ENCODE measurements at regions not wholly inside any gene's neighbourhood (a gene's known extent, or its start where the extent isn't known, plus 50 kb on each side); places are given as distances from the start of the nearest gene placed in this dataset.

DNA sequence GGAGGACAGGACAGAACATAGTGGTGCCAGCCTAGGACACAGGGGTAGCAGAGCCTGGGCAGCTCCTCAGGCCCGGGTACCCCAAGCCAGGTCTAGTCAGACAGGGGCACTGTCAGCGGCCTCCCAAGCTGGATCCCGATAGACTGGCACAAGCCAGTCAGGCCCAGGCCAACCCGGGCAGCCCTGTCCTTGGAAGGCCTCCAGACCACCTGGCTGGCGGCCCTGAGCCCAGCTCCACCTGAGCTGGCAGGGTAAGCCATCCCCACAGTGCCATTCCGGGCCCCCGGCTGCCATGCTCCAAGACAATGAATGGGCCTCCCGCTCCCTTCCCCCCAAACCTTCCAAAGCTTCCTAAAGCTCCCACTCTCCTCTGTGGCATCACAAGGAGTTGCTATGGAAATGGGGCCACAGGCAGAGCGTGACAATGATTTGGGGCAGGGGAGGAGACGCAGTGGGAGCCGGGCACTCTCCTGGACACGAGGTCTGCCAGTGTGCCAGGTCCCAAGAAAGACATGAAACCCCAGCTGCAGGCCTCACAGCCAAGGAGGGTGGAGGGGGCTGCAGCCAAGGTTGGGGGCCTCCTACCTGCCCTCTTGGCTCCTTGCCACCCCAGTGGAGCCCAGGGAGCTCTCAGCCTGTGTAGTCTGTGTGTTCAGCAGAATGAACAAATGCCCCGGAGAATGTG, 165.6 kb upstream of the LINGO1 start:
- Histone ChIP-seq H3K27ac (ENCODE audit: low read length) (no peak overlapping the region), H3K36me3 (ENCODE audit: control insufficient read depth in 2 of 2, insufficient read depth in 2 of 2, low read length in 2 of 2) (no peaks in the 10 kb centered on the region), H3K4me3 (ENCODE audit: low read length in 2 of 2) (no peak overlapping the region), H3K9me3 (ENCODE audit: control insufficient read depth in 2 of 2, low read length in 2 of 2) (no peaks in the 10 kb centered on the region), H3K9ac (ENCODE audit: low read length in 2 of 2) (no peak overlapping the region), H3K4me1 (ENCODE audit: control insufficient read depth, insufficient read depth, low read length) (no peaks in the 10 kb centered on the region), H3K27me3 (ENCODE audit: control insufficient read depth in 1 of 2, insufficient read depth in 2 of 2, low read length in 2 of 2) (peaks cover 4 to 6% of the 10 kb centered on the region in 2 donors)

- Histone ChIP-seq H3K9ac (ENCODE audit: low read length in 2 of 2) (no peak overlapping the region), H3K4me1 (ENCODE audit: control insufficient read depth, insufficient read depth, low read length) (no peaks in the 10 kb centered on the region), H3K9me3 (ENCODE audit: control insufficient read depth in 2 of 2, low read length in 2 of 2) (no peaks in the 10 kb centered on the region), H3K27me3 (ENCODE audit: control insufficient read depth in 1 of 2, insufficient read depth in 2 of 2, low read length in 2 of 2) (peaks cover 4 to 6% of the 10 kb centered on the region in 2 donors), H3K27ac (ENCODE audit: low read length) (no peak overlapping the region), H3K4me3 (ENCODE audit: low read length in 2 of 2) (no peak overlapping the region), H3K36me3 (ENCODE audit: control insufficient read depth in 2 of 2, insufficient read depth in 2 of 2, low read length in 2 of 2) (no peaks in the 10 kb centered on the region)
Observed at GRCh38 chr15:77797270-77797669, 164.6 kb upstream of the LINGO1 start.

GRCh38 chr15:77796046-77796729, 163.5 kb upstream of the LINGO1 start:
- Histone ChIP-seq H3K9me3 (ENCODE audit: control insufficient read depth in 2 of 2, low read length in 2 of 2) (no peaks in the 10 kb centered on the region), H3K36me3 (ENCODE audit: control insufficient read depth in 2 of 2, insufficient read depth in 2 of 2, low read length in 2 of 2) (no peaks in the 10 kb centered on the region), H3K27ac (ENCODE audit: low read length) (no peak overlapping the region), H3K9ac (ENCODE audit: low read length in 2 of 2) (no peak overlapping the region), H3K4me1 (ENCODE audit: control insufficient read depth, insufficient read depth, low read length) (no peaks in the 10 kb centered on the region), H3K4me3 (ENCODE audit: low read length in 2 of 2) (no peak overlapping the region), H3K27me3 (ENCODE audit: control insufficient read depth in 1 of 2, insufficient read depth in 2 of 2, low read length in 2 of 2) (peaks cover 4 to 6% of the 10 kb centered on the region in 2 donors)

GRCh38 chr15:77795446-77795845, 162.7 kb upstream of the LINGO1 start:
- H3K4me3 ChIP-seq (ENCODE audit: low read length in 2 of 2): no peak overlapping the region
- no peaks in the 10 kb centered on the region for H3K36me3 ChIP-seq (ENCODE audit: control insufficient read depth in 2 of 2, insufficient read depth in 2 of 2, low read length in 2 of 2)
- H3K27ac ChIP-seq (ENCODE audit: low read length): no peak overlapping the region
- H3K4me1 ChIP-seq (ENCODE audit: control insufficient read depth, insufficient read depth, low read length): no peaks in the 10 kb centered on the region
- H3K27me3 ChIP-seq (ENCODE audit: control insufficient read depth in 1 of 2, insufficient read depth in 2 of 2, low read length in 2 of 2): peaks cover 6% of the 10 kb centered on the region in 2 donors
- H3K9ac ChIP-seq (ENCODE audit: low read length in 2 of 2): no peak overlapping the region
- no peaks in the 10 kb centered on the region for H3K9me3 ChIP-seq (ENCODE audit: control insufficient read depth in 2 of 2, low read length in 2 of 2)

DNA sequence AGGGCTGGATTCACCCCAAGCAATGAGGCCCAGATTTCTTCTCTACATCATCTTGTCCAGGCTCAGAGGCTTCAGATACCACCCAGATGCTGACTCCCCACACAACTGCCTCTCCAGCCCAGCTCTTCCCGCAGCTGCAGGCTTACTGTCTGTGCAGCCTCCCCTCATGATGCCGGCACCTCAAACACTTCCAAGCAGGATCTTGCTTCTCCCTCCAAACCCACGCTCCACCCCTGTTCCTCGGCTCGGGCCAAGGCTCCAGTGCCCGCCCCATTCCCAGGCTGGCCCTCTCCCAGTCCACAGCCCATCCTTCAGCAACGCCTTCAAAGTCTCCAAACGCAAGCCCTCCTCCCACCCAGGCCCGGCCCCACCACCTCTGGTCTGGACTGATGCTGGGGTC, 159.2 kb upstream of the LINGO1 start:
- H3K9ac ChIP-seq (ENCODE audit: low read length in 2 of 2): no peak overlapping the region
- no peaks in the 10 kb centered on the region for H3K4me1 ChIP-seq (ENCODE audit: control insufficient read depth, insufficient read depth, low read length)
- H3K36me3 ChIP-seq (ENCODE audit: control insufficient read depth in 2 of 2, insufficient read depth in 2 of 2, low read length in 2 of 2): no peaks in the 10 kb centered on the region
- H3K4me3 ChIP-seq (ENCODE audit: low read length in 2 of 2): no peak overlapping the region
- H3K27me3 ChIP-seq (ENCODE audit: control insufficient read depth in 1 of 2, insufficient read depth in 2 of 2, low read length in 2 of 2): peaks cover 10 to 14% of the 10 kb centered on the region in 2 donors
- no peaks in the 10 kb centered on the region for H3K9me3 ChIP-seq (ENCODE audit: control insufficient read depth in 2 of 2, low read length in 2 of 2)
- H3K27ac ChIP-seq (ENCODE audit: low read length): no peak overlapping the region

DNA sequence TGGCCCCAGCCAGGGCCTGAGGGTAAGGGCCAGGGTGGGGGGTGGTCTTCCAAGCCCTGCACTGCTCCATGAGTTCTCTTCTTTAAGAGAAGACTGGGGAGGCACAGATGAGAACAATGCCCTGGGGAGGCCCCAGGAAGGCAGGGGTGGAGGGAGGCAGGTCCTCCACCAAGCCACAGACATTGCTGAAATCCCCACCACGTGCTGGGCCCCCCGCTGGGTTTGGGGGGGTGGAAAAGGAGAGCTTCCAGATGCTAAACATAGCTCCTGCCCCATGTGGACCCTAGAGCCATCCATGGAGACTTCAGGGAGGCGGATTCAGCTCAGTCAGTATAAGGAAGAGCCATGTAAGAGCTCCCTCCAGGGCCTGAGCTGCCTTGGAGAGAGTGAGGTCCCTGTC, 157.8 kb upstream of the LINGO1 start:
- H3K4me3 ChIP-seq (ENCODE audit: low read length in 2 of 2): no peak overlapping the region
- H3K4me1 ChIP-seq (ENCODE audit: control insufficient read depth, insufficient read depth, low read length): no peaks in the 10 kb centered on the region
- no peaks in the 10 kb centered on the region for H3K9me3 ChIP-seq (ENCODE audit: control insufficient read depth in 2 of 2, low read length in 2 of 2)
- H3K36me3 ChIP-seq (ENCODE audit: control insufficient read depth in 2 of 2, insufficient read depth in 2 of 2, low read length in 2 of 2): no peaks in the 10 kb centered on the region
- H3K27me3 ChIP-seq (ENCODE audit: control insufficient read depth in 1 of 2, insufficient read depth in 2 of 2, low read length in 2 of 2): peaks cover 11 to 13% of the 10 kb centered on the region in 2 donors
- no peak overlapping the region for H3K27ac ChIP-seq (ENCODE audit: low read length)
- H3K9ac ChIP-seq (ENCODE audit: low read length in 2 of 2): no peak overlapping the region

DNA sequence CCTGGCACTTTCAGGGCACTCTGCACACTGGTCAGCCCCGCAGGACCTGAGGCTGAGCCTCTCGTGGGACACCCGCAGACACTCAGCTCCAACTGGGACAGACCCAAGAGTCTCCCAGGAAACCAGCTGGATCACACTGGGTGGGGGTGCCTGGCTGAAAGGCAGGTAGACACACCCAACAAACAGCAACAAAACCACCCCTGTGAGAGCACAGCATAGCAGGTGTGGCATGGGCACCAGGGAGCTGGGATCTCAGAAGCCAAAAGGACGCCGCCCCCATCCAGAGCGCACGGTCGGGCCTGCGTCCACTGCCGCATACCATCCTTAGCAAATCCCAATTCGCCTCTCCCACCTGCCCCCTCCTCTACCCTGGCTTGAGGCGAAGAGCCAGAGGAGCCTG, 154.2 kb upstream of the LINGO1 start:
- Histone ChIP-seq H3K4me1 (ENCODE audit: control insufficient read depth, insufficient read depth, low read length) (no peaks in the 10 kb centered on the region), H3K4me3 (ENCODE audit: low read length in 2 of 2) (no peak overlapping the region), H3K27me3 (ENCODE audit: control insufficient read depth in 1 of 2, insufficient read depth in 2 of 2, low read length in 2 of 2) (peaks cover 8 to 13% of the 10 kb centered on the region in 2 donors), H3K9ac (ENCODE audit: low read length in 2 of 2) (no peak overlapping the region), H3K36me3 (ENCODE audit: control insufficient read depth in 2 of 2, insufficient read depth in 2 of 2, low read length in 2 of 2) (no peaks in the 10 kb centered on the region), H3K27ac (ENCODE audit: low read length) (no peak overlapping the region), H3K9me3 (ENCODE audit: control insufficient read depth in 2 of 2, low read length in 2 of 2) (no peaks in the 10 kb centered on the region)

GRCh38 chr15:77786181-77786890, 153.6 kb upstream of the LINGO1 start:
- Histone ChIP-seq H3K4me1 (ENCODE audit: control insufficient read depth, insufficient read depth, low read length) (no peaks in the 10 kb centered on the region), H3K27ac (ENCODE audit: low read length) (no peak overlapping the region), H3K9ac (ENCODE audit: low read length in 2 of 2) (no peak overlapping the region), H3K9me3 (ENCODE audit: control insufficient read depth in 2 of 2, low read length in 2 of 2) (no peaks in the 10 kb centered on the region), H3K27me3 (ENCODE audit: control insufficient read depth in 1 of 2, insufficient read depth in 2 of 2, low read length in 2 of 2) (peaks cover 8 to 13% of the 10 kb centered on the region in 2 donors), H3K36me3 (ENCODE audit: control insufficient read depth in 2 of 2, insufficient read depth in 2 of 2, low read length in 2 of 2) (no peaks in the 10 kb centered on the region), H3K4me3 (ENCODE audit: low read length in 2 of 2) (no peak overlapping the region)

DNA sequence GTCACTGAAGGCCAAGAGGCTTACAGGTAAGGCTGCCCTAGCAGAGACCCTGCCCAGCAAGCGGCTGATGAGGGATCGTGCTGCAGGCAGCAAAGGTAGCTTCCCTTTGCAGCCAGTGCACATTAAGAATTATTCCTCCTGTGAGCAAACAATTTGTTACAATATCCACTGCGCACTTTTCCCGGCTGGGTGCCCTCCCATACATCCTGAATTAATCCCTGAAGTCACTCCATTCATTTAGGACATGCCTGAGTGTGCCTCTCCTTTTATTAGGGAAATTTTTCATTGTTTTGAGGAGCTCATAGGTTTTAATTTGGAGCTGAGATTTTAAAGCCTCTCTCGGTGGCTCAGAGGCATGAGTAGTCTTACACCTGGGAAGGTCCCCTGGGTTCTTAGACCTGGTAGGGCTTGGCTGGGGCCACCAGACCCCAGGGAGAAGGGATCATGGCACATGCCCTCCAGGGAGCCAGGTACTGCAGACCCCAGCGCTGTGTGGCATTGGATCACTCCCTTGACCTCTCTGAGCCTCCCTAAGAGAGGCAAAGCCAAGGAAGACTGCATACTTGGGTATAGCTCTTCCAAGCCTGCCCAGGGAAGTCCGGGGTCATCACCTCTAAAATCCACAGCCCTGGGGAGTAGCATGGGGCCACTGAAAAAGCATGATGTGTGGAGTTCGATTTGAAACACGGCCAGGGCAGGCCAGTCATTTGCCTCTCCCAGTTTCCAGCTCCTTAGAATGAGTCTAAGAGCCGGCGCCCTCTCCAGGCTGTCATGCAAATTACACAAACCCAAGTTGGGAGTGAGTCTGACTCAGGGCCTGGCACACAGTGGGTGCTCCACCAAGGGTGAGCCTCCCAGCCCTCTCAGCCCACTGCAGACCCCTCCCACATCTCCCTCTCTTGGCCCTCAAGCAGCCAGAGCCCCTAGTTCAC, 151.9 kb upstream of the LINGO1 start:
- Histone ChIP-seq H3K36me3 (ENCODE audit: control insufficient read depth in 2 of 2, insufficient read depth in 2 of 2, low read length in 2 of 2) (no peaks in the 10 kb centered on the region), H3K4me1 (ENCODE audit: control insufficient read depth, insufficient read depth, low read length) (no peaks in the 10 kb centered on the region), H3K27ac (ENCODE audit: low read length) (no peak overlapping the region), H3K4me3 (ENCODE audit: low read length in 2 of 2) (no peak overlapping the region), H3K9me3 (ENCODE audit: control insufficient read depth in 2 of 2, low read length in 2 of 2) (peaks cover 0 to 13% of the 10 kb centered on the region in 2 donors), H3K27me3 (ENCODE audit: control insufficient read depth in 1 of 2, insufficient read depth in 2 of 2, low read length in 2 of 2) (peaks cover 6 to 11% of the 10 kb centered on the region in 2 donors), H3K9ac (ENCODE audit: low read length in 2 of 2) (no peak overlapping the region)

- H3K27ac ChIP-seq (ENCODE audit: low read length): no peak overlapping the region
- H3K4me1 ChIP-seq (ENCODE audit: control insufficient read depth, insufficient read depth, low read length): no peaks in the 10 kb centered on the region
- H3K9ac ChIP-seq (ENCODE audit: low read length in 2 of 2): no peak overlapping the region
- peaks cover 6 to 8% of the 10 kb centered on the region in 2 donors for H3K27me3 ChIP-seq (ENCODE audit: control insufficient read depth in 1 of 2, insufficient read depth in 2 of 2, low read length in 2 of 2)
- no peaks in the 10 kb centered on the region for H3K36me3 ChIP-seq (ENCODE audit: control insufficient read depth in 2 of 2, insufficient read depth in 2 of 2, low read length in 2 of 2)
- no peak overlapping the region for H3K4me3 ChIP-seq (ENCODE audit: low read length in 2 of 2)
- peaks cover 0 to 15% of the 10 kb centered on the region in 2 donors for H3K9me3 ChIP-seq (ENCODE audit: control insufficient read depth in 2 of 2, low read length in 2 of 2)
Observed at GRCh38 chr15:77783636-77784035, 150.9 kb upstream of the LINGO1 start.
